HepG2 (cell line): ENCODE measurements at regions not wholly inside any gene's neighbourhood (a gene's known extent, or its start where the extent isn't known, plus 50 kb on each side); places are given as distances from the start of the nearest gene placed in this dataset.

Experiments
- ATAC-seq: fragments of 200-7000 bp; cut with Tn5 transposase; 3 replicates; pipeline ENCODE4 v1.9.1; 2020; ENCODE audit warnings: mild to moderate bottlenecking, moderate library complexity
- BruUV-seq: library from RNA; stranded (reverse); fragments of 400-500 nt; replicated peaks from 2 replicates; lab custom pipeline; 2021; lab: Mats Ljungman, UMichigan
- CTCF ChIA-PET: fragments of 300-600 bp; formaldehyde crosslinking; extraction: SDS; loops from one replicate; lab custom pipeline; 2021; ENCODE audit warnings: low total read pairs, inconsistent platforms, low intra/inter-chr PET ratio; lab: Yijun Ruan, JAX
- POLR2A ChIA-PET: fragments of 350-600 bp; sonication (Branson Sonifier 250); formaldehyde crosslinking; loops from one replicate; lab custom pipeline; 2020; ENCODE audit warnings: antibody characterized with exemption, inconsistent platforms; lab: Yijun Ruan, JAX
- DNase-seq: peaks from one replicate; pipeline ENCODE4 v3.0.0-alpha.2; 2015; ENCODE audit warnings: low spot score
- FAIRE-seq: peaks from 3 replicates; lab custom pipeline; 2011; peaks lifted over from hg19 to GRCh38; lab: Jason Lieb, UNC
- H2AFZ ChIP-seq: one replicate; pipeline ENCODE4 v1.6.1; 2011; ENCODE audit warnings: low read length, inconsistent platforms
- H3K27ac ChIP-seq: fragments of 300-600 bp; 3 replicates; pipeline ENCODE4 v1.8.0; 2011; ENCODE audit warnings: mixed run types, mild to moderate bottlenecking, mixed read lengths, low read length, inconsistent platforms; ENCODE audit not compliant: insufficient read depth; ENCODE audit errors: extremely low read length
- H3K27me3 ChIP-seq, 2 experiments: fragments of 200-600 bp in 1 of 2; 2 replicates in 1 of 2; 3 replicates in 1 of 2; pipeline versions ENCODE4 v1.6.0 to v1.8.0; 2011; ENCODE audit warnings: low read length in 2 of 2, mild to moderate bottlenecking in 2 of 2, moderate library complexity in 2 of 2, inconsistent platforms in 1 of 2; ENCODE audit not compliant: insufficient read depth in 2 of 2, control insufficient read depth in 1 of 2
- H3K36me3 ChIP-seq, 2 experiments: fragments of 200-600 bp in 1 of 2; replicated peaks in 1 of 2; 2 replicates in 1 of 2; 3 replicates in 1 of 2; pipeline versions ENCODE4 v1.5.1 to v1.8.0; 2011; ENCODE audit warnings: low read length in 2 of 2, inconsistent platforms in 1 of 2; ENCODE audit not compliant: insufficient read depth in 2 of 2, control insufficient read depth in 1 of 2
- H3K4me1 ChIP-seq: 2 replicates; pipeline ENCODE4 v1.5.1; 2012; ENCODE audit warnings: low read length, inconsistent platforms; ENCODE audit not compliant: insufficient read depth
- H3K4me2 ChIP-seq: 2 replicates; pipeline ENCODE4 v1.6.0; 2011; ENCODE audit warnings: low read depth, low read length, inconsistent platforms
- H3K4me3 ChIP-seq, 3 experiments: fragments of 200-600 bp in 1 of 3; sonication (generic), shearing (Covaris generic) in 1 of 3; replicated peaks in 1 of 3; 2 replicates each; pipeline ENCODE4 v1.5.1; 2011 to 2016; ENCODE audit warnings: low read length in 3 of 3, inconsistent platforms in 2 of 3, low read depth in 2 of 3, mild to moderate bottlenecking in 2 of 3, control low read depth in 1 of 3, mixed read lengths in 1 of 3; ENCODE audit not compliant: insufficient read depth in 1 of 3
- H3K79me2 ChIP-seq: one replicate; pipeline ENCODE4 v1.6.1; 2011; ENCODE audit warnings: low read length, inconsistent platforms; ENCODE audit not compliant: insufficient read depth
- H3K9ac ChIP-seq: 2 replicates; pipeline ENCODE4 v1.6.0; 2011; ENCODE audit warnings: mild to moderate bottlenecking, low read depth, low read length, inconsistent platforms; ENCODE audit not compliant: insufficient read depth
- H3K9me3 ChIP-seq: 2 replicates; pipeline ENCODE4 v1.5.1; 2012; ENCODE audit warnings: mild to moderate bottlenecking, low read length
- H4K20me1 ChIP-seq: 2 replicates; pipeline ENCODE4 v1.6.0; 2011; ENCODE audit warnings: inconsistent platforms, mild to moderate bottlenecking, low read length, moderate library complexity; ENCODE audit not compliant: insufficient read depth
- ARHGAP35 ChIP-seq: sonication (generic); formaldehyde crosslinking; IDR thresholded peaks from 2 replicates; pipeline ENCODE4 v1.9.0; 2022; ENCODE audit warnings: mild to moderate bottlenecking, inconsistent platforms, moderate library complexity, missing genetic modification reagents, borderline replicate concordance
- CEBPG ChIP-seq: IDR thresholded peaks from 2 replicates; pipeline ENCODE4 v1.6.1; 2016
- FOXA3 ChIP-seq: IDR thresholded peaks from 2 replicates; pipeline ENCODE4 v1.6.1; 2016; ENCODE audit warnings: missing genetic modification reagents, missing compliant biosample characterization
- MAFG ChIP-seq: sonication (generic); formaldehyde crosslinking; IDR thresholded peaks from 2 replicates; pipeline ENCODE4 v1.5.1; 2020; ENCODE audit warnings: mild to moderate bottlenecking, missing genetic modification reagents
- NFATC3 ChIP-seq: sonication (generic); formaldehyde crosslinking; IDR thresholded peaks from 2 replicates; pipeline ENCODE4 v1.5.1; 2020; ENCODE audit warnings: mild to moderate bottlenecking, missing genetic modification reagents
- RAD51 ChIP-seq: fragments of 450-650 bp; IDR thresholded peaks from 2 replicates; pipeline ENCODE4 v1.6.1; 2016; ENCODE audit warnings: borderline replicate concordance
- SMARCC2 ChIP-seq: fragments of 450-650 bp; IDR thresholded peaks from 2 replicates; pipeline ENCODE4 v1.6.1; 2017; ENCODE audit warnings: antibody characterized with exemption, mild to moderate bottlenecking
- SOX5 ChIP-seq: IDR thresholded peaks from 2 replicates; pipeline ENCODE4 v1.6.1; 2016; ENCODE audit warnings: borderline replicate concordance
- TCF7 ChIP-seq: sonication (generic); IDR thresholded peaks from 2 replicates; pipeline ENCODE4 v1.6.1; 2016; ENCODE audit warnings: antibody characterized with exemption, low read depth
- XRCC5 ChIP-seq: fragments of 200-400 bp; formaldehyde crosslinking; optimal IDR thresholded peaks from 2 replicates; pipeline ENCODE3; 2017; ENCODE audit warnings: mild to moderate bottlenecking, low read length
- ZNF260 ChIP-seq: sonication (generic); formaldehyde crosslinking; IDR thresholded peaks from 2 replicates; pipeline ENCODE4 v1.4.0; 2020; ENCODE audit warnings: missing genetic modification reagents, low read depth, mild to moderate bottlenecking, borderline replicate concordance
- ZNF30 ChIP-seq: sonication (generic); formaldehyde crosslinking; IDR thresholded peaks from 2 replicates; pipeline ENCODE4 v1.5.0; 2020; ENCODE audit warnings: mild to moderate bottlenecking, missing genetic modification reagents
- WGBS: methylation state at CpG from one replicate; pipeline ENCODE4 v1.1.6; 2017; ENCODE audit warnings: low lambda C conversion rate; 5-methylcytosine and 5-hydroxymethylcytosine counted together
- in situ Hi-C: cut with HindIII; loops from 2 replicates; pipeline ENCODE4 v1.10.0; 2017; ENCODE audit warnings: low pct_unique_long_range_greater_than_20kb; ENCODE audit not compliant: extremely low pct_ligation_motif_present
- intact Hi-C: fragments of 100-400 bp; cut with micrococcal nuclease; formaldehyde crosslinking; loops from one replicate; pipeline ENCODE4 v1.10.0; 2022; ENCODE audit not compliant: unreplicated experiment
- TF ChIP-seq, protein P1 (sequence below): sonication (generic); formaldehyde crosslinking; IDR thresholded peaks from 2 replicates; pipeline ENCODE4 v1.8.1; 2023; ENCODE audit warnings: missing genetic modification reagents, inconsistent platforms, borderline replicate concordance
- TF ChIP-seq, protein P2 (sequence below): sonication (generic); formaldehyde crosslinking; IDR thresholded peaks from 2 replicates; pipeline ENCODE4 v1.5.0; 2020; ENCODE audit warnings: missing genetic modification reagents

DNA sequence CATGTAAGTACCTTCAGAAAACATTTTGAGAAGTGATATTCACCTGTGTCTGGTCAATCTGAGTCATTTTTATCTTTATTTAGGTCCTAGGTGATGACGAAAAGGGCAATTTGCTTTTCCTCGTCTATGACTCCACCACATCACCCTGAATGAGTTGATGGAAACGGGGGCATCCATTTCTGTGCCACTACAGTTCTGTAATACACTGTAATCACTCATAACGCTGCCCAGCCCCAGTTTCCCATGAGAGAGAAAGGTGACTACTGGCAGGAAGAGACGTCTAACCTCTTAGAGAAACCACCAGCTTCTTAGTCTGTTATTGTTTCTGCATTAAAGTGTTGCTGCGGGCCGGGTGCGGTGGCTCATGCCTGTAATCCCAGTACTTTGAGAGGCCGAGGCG, 205.3 kb upstream of the MKLN1 start:
- H3K4me2 ChIP-seq, result no peak overlapping the region
- in situ Hi-C loops (no loop called here), intact Hi-C loops (no loop called here)
- ChIA-PET CTCF (no interaction called here), POLR2A (no interaction called here)
- no TSS peak for BruUV-seq
- DNase-seq, result no peak
- H3K9ac ChIP-seq, result no peak overlapping the region
- no peak for ATAC-seq
- H2AFZ ChIP-seq, result no peak overlapping the region
- FAIRE-seq, result no peak
- no peaks in the 10 kb centered on the region for H3K79me2 ChIP-seq
- H3K27me3 ChIP-seq, result peaks cover 0 to 4% of the 10 kb centered on the region in 2 experiments; a peak in 2 of 5 replicates
- TF ChIP-seq SMARCC2 (no peak), ARHGAP35 (CRISPR knock-in tag) (no peak), MAFG (CRISPR knock-in tag) (no peak), RAD51 (no peak), SOX5 (CRISPR knock-in tag) (no peak), CEBPG (CRISPR knock-in tag) (no peak), TCF7 (no peak), XRCC5 (no peak), NFATC3 (CRISPR knock-in tag) (no peak), FOXA3 (CRISPR knock-in tag) (no peak), ZNF260 (CRISPR knock-in tag) (no peak), ZNF30 (CRISPR knock-in tag) (no peak)
- TF ChIP-seq, protein P1, sequence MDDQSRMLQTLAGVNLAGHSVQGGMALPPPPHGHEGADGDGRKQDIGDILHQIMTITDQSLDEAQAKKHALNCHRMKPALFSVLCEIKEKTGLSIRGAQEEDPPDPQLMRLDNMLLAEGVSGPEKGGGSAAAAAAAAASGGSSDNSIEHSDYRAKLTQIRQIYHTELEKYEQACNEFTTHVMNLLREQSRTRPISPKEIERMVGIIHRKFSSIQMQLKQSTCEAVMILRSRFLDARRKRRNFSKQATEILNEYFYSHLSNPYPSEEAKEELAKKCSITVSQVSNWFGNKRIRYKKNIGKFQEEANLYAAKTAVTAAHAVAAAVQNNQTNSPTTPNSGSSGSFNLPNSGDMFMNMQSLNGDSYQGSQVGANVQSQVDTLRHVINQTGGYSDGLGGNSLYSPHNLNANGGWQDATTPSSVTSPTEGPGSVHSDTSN (CRISPR knock-in tag), result no peak
- TF ChIP-seq, protein P2, sequence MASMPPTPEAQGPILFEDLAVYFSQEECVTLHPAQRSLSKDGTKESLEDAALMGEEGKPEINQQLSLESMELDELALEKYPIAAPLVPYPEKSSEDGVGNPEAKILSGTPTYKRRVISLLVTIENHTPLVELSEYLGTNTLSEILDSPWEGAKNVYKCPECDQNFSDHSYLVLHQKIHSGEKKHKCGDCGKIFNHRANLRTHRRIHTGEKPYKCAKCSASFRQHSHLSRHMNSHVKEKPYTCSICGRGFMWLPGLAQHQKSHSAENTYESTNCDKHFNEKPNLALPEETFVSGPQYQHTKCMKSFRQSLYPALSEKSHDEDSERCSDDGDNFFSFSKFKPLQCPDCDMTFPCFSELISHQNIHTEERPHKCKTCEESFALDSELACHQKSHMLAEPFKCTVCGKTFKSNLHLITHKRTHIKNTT, result no peak
- H3K36me3 ChIP-seq, result no peaks in the 10 kb centered on the region
- peaks cover 13% of the 10 kb centered on the region for H3K9me3 ChIP-seq
- no peak overlapping the region for H3K4me3 ChIP-seq
- H4K20me1 ChIP-seq, result no peaks in the 10 kb centered on the region
- no peaks in the 10 kb centered on the region for H3K4me1 ChIP-seq
- WGBS, result 58% methylated on average over 10 of the region's 10 CpGs
- no peak overlapping the region for H3K27ac ChIP-seq
